ENCODE measurements at regions not wholly inside any gene's neighbourhood (a gene's known extent, or its start where the extent isn't known, plus 50 kb on each side); places are given as distances from the start of the nearest gene placed in this dataset.
A peak's percentile ranks its signal among the peaks of the same experiment; 100 is the strongest.

DNA sequence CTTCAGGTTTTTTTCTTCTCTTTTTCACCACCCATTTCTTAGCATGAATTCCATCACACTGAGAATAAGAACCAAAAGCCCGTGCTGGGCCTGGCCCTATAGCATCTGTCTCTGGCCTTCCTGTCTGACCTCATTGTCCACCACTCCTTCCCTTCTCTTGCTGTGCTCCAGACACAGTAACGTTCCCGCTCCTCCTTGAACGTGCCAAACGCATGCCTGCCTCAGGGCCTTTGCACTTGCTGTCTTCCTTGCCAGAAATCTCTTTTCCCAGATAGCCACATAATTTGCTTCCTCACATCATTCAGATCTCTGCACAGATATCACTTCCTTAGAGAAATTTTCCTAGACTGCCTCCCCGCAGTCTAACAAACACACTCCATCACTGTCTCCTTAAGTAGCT, 119.6 kb upstream of the CPSF6 start:
- no peak for FAIRE-seq
- DNase-seq (ENCODE audit: low spot score in 2 of 2) = no peak

GRCh38 chr12:69120354-69120753, 119.0 kb upstream of the CPSF6 start:
- FAIRE-seq = no peak
- DNase-seq (ENCODE audit: low spot score in 2 of 2) = no peak

- DNase-seq (ENCODE audit: low spot score in 2 of 2) = no peak
- no peak for FAIRE-seq
Measured at GRCh38 chr12:69123311-69123710, 116.1 kb upstream of the CPSF6 start.

- FAIRE-seq (no peak), DNase-seq (ENCODE audit: low spot score in 2 of 2) (no peak)
Measured at GRCh38 chr12:69123919-69124638, 115.3 kb upstream of the CPSF6 start.

DNA sequence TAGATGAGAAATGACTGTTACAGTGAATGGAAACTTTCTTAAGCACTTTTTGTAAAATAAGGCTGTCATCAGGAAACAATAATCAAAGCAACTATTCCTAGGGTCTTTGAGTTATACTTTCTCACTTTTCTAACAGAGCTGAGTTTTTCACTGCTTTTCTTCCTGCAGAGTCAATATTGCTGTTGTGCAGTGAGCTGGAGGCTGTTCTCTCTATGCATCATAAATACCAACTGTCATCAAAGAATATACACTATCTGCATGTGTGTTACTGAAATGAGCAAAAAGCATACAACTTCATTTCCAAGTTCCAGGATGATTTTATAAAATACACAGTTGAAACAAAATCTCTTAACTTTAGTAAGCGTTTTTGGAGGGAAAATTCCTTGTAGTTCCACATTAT, 110.4 kb upstream of the CPSF6 start:
- FAIRE-seq = no peak
- DNase-seq (ENCODE audit: low spot score in 2 of 2) = no peak

DNA sequence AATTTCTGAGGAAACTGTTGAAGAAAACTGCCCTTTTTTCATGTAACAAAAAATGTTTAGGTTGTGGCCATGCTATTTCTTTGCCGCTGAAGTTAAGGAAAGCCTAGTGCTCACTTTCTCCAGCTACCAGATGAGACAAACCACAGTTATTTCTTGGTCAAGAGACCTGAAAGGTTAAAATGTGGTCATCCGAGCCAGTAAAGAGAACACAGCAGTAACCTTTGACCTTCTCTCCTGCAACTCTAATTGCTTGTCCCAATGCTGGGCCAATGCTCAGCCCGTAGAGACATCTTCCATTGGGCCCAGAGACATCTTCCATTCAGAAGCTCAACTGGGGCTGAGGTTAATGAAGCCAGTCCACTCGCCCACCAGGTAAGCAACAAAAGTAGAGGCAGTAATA, 109.8 kb upstream of the CPSF6 start:
- FAIRE-seq (no peak), DNase-seq (ENCODE audit: low spot score in 2 of 2) (no peak)

GRCh38 chr12:69130064-69130463, 109.3 kb upstream of the CPSF6 start:
- FAIRE-seq = no peak
- DNase-seq (ENCODE audit: low spot score in 2 of 2) = no peak

DNA sequence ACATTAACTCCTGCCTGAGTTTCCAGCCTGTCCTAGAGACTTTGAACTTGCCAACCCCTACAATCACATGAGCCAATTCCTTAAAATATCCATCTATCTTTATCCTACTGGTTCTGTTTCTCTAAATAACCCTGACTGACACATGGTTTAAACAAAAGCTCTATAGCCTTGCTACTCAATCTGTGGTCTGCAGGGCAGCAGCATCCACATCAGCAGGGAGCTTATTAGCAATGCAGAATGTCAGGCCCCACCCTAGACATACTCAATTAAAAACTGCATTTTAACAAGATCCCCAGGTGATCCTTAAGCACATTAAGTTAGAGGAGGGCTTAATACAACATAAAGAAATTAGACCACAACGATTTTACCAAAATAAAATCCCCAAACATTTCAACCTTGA, 108.3 kb upstream of the CPSF6 start:
- DNase-seq (ENCODE audit: low spot score in 2 of 2) (no peak), FAIRE-seq (no peak)

GRCh38 chr12:69136931-69137613, 102.3 kb upstream of the CPSF6 start:
- DNase-seq (ENCODE audit: low spot score in 2 of 2) (no peak), FAIRE-seq (no peak)

GRCh38 chr12:69141074-69141473, 98.3 kb upstream of the CPSF6 start:
- FAIRE-seq (no peak), DNase-seq (ENCODE audit: low spot score in 2 of 2) (no peak)

- FAIRE-seq = no peak
- no peak for DNase-seq (ENCODE audit: low spot score in 2 of 2)
Measured at GRCh38 chr12:69149270-69149669, 90.1 kb upstream of the CPSF6 start.

GRCh38 chr12:69150083-69150795, 89.1 kb upstream of the CPSF6 start:
- FAIRE-seq (no peak), DNase-seq (ENCODE audit: low spot score in 2 of 2) (no peak)

- no peak for DNase-seq (ENCODE audit: low spot score in 2 of 2)
- no peak for FAIRE-seq
Measured at GRCh38 chr12:69150796-69151127, 88.6 kb upstream of the CPSF6 start.

DNA sequence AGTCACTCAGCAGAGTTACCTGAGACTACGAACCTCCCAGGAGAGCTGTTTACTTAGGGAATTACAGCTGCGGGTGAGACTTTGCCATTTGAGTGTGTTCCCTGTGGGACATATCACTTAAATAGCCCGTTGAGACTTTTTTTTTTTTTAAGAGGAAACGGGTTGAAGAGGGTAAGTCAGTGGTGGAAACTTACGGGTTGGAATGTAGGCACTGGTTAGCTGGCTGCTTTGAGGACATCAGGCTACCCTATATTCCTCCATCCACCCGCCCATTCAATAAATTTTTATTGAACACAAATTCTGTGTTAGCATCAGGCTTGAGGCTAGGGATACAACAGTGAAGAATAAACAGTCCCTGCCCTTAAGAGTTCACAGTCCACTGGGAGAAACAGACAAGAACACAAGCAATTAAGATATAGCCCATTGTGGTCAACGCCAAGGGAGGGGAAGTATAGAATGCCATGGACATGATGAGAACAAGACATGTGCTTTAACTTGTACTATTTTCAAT, 88.1 kb upstream of the CPSF6 start:
- FAIRE-seq = no peak
- DNase-seq (ENCODE audit: low spot score in 2 of 2) = no peak

DNA sequence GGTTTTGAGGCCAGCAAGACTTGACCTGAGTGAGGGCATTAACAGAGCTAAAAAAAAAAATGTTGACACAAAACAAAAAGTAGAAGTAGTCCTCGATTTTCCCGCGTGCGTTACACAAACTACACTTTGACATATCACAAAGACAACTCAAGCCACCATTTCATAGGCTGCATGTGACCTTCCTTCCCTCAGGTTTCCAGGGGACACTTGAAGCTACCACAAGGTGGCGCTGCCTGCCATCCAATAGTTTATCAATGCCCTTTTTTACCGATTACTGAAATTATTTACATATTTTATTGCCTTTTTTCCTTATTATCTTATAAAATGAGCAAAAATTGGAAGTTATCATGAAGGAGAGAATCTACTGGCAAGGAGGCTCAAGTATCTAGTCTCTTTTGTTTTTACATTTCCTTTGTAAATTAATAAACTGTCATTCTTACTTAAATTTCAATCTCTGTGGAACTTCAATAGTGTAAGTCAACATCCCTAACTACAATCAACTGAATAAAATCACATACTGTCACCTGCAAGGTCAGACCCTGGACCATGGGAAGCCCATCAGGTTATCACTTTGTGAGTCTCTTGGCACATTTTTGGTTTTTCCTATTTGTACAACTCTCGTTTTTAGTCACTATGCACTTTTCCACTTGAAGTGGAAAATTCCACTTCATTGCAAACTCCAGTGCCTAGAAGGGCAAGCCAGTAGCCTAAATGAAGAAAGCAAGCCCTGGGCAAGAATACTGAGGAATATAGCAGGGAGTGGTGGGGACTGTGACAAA, 84.6 kb upstream of the CPSF6 start:
- FAIRE-seq = no peak
- DNase-seq (ENCODE audit: low spot score in 2 of 2) = peak; percentile 47

DNA sequence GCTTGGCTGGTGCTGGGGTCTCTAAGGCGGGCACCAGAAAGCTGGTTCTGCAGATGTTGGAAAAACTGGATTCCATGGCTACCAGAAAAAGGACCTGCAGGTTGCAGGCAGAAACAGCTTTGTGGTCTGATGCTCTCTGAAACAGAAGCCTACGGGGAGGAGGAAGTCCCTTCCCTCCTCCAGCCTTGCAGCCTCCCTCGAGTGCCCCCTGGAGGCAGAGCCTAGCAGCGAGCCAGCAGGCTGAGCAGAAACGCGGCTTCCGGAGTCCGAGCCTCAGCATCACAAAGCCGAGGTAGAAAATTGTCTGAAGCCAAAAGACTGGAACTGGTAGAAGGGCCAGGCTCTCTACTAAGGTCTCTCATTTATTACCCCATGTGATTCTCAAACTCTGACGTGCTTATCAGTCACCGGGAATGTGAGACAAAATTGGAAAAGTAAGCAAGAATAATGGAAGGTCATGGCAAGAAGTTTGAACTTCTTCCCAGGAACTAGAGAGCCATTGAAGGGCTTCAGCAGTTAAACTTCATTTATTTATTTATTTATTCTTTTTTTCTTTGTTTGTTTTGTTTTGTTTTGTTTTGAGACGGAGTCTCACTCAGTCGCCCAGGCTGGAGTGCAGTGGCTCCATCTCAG, 82.2 kb upstream of the CPSF6 start:
- peak; percentile 21 to 61 for DNase-seq (ENCODE audit: low spot score in 2 of 2)
- no peak for FAIRE-seq

DNA sequence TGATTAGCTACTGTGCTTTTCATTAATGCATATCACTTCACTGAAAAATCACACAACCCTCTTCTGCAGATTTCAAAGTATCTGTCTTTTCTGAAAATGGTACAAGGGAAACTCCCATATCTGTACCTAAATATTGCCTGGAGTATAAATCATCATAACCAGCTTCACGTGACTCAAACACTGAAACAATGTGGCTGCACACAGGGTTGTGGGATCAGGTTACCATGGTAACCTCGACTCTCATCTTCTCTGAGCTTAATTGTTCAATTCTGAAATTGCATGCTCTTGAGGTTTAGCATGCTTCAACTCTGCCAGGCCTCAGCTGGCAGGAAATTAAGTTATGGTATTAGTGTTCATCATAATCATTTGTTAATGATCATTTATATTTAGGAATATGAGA, 77.5 kb upstream of the CPSF6 start:
- no peak for FAIRE-seq
- DNase-seq (ENCODE audit: low spot score in 2 of 2) = no peak

GRCh38 chr12:69163681-69164362, 75.5 kb upstream of the CPSF6 start:
- DNase-seq (ENCODE audit: low spot score in 2 of 2) (no peak), FAIRE-seq (no peak)

GRCh38 chr12:69167648-69168165, 71.7 kb upstream of the CPSF6 start:
- no peak for DNase-seq (ENCODE audit: low spot score in 2 of 2)
- no peak for FAIRE-seq

- no peak for FAIRE-seq
- DNase-seq (ENCODE audit: low spot score in 2 of 2) = no peak
Measured at GRCh38 chr12:69168363-69168762, 71.0 kb upstream of the CPSF6 start.
